Fibroblast of lung (primary cell): ENCODE measurements at regions not wholly inside any gene's neighbourhood (a gene's known extent, or its start where the extent isn't known, plus 50 kb on each side); places are given as distances from the start of the nearest gene placed in this dataset.

ENCODE experiments used
- EZH2 ChIP-seq: IDR thresholded peaks from 2 replicates; pipeline ENCODE4 v1.5.1; 2012; ENCODE audit warnings: low read length, control low read depth, mild to moderate bottlenecking; ENCODE audit errors: missing control alignments
- TF ChIP-seq, protein P1 (sequence below), 2 donors: IDR thresholded peaks in 1 of 2; conservative IDR thresholded peaks in 1 of 2; 1 replicate in 1 of 2; 2 replicates in 1 of 2; pipeline ENCODE4 v1.5.1; 2011 to 2012; ENCODE audit warnings: low read length in 2 of 2, control low read depth in 1 of 2, inconsistent platforms in 1 of 2, low read depth in 1 of 2, mild to moderate bottlenecking in 1 of 2

DNA sequence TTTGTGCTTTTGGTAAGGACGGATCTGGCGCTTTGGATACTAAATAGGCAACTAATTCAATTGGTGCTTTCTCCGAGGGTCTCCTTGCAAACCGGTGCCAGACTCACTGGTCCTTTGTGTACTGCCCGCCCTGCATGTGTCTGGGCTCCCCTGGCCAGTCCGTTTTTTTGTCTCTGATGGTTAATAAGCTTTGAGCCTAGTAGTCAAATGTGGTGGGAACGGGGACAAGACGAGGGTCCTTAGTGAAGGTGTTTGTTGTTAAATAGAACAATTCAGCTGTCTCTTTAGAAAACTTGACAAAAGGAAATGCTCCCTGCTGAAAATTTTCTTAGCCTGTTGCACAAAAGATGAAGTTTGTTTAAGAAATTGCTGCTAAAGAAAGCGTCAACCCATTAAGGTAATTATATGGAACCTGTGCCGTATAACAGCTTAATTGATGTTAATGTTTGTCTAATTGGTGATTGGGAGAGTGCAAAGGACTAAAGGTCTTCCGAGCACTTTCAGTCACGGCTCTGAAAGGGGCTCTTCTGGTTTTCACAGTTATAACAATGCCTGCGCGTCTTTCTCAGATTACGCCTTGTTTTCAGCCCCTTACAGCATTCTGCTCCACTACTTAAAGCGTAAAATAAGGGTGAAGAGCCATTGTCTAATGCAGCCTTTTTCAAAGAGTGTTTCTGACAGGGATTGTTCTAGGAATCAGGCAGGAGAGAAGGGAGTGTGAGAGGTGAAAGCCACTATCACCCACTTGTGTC, 537.4 kb downstream of the PRKD1 start:
- TF ChIP-seq, protein P1, sequence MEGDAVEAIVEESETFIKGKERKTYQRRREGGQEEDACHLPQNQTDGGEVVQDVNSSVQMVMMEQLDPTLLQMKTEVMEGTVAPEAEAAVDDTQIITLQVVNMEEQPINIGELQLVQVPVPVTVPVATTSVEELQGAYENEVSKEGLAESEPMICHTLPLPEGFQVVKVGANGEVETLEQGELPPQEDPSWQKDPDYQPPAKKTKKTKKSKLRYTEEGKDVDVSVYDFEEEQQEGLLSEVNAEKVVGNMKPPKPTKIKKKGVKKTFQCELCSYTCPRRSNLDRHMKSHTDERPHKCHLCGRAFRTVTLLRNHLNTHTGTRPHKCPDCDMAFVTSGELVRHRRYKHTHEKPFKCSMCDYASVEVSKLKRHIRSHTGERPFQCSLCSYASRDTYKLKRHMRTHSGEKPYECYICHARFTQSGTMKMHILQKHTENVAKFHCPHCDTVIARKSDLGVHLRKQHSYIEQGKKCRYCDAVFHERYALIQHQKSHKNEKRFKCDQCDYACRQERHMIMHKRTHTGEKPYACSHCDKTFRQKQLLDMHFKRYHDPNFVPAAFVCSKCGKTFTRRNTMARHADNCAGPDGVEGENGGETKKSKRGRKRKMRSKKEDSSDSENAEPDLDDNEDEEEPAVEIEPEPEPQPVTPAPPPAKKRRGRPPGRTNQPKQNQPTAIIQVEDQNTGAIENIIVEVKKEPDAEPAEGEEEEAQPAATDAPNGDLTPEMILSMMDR (conservative IDR thresholded peaks at IDR 0.05 in 1 of 2, IDR thresholded peaks at IDR 0.05 in 1 of 2; ENCODE audit: low read depth in 1 of 2, low read length in 2 of 2), result no peak
- no peak for TF ChIP-seq EZH2
